Activated T-cell treated with anti-CD3 and anti-CD28 coated beads, Interleukin-2, amount 50 U/mL, for 4 hours (primary cell): ENCODE measurements at regions not wholly inside any gene's neighbourhood (a gene's known extent, or its start where the extent isn't known, plus 50 kb on each side); places are given as distances from the start of the nearest gene placed in this dataset.

ENCODE experiments used
- ATAC-seq, 2 donors: fragments of 200-7000 bp; cut with Tn5 transposase; one replicate each; pipeline ENCODE4 v1.10.0; 2021
- DNase-seq: peaks from one replicate; pipeline ENCODE4 v3.0.0-alpha.2; 2020
- H3K27me3 Mint-ChIP-seq: one replicate; pipeline ENCODE4 v1.8.0; 2021; ENCODE audit warnings: low read depth, mixed read lengths
- H3K36me3 Mint-ChIP-seq: one replicate; pipeline ENCODE4 v1.8.0; 2022; ENCODE audit warnings: mixed read lengths; ENCODE audit not compliant: insufficient read depth
- H3K4me1 Mint-ChIP-seq: one replicate; pipeline ENCODE4 v1.8.0; 2021; ENCODE audit warnings: low read depth, mixed read lengths
- H3K4me3 Mint-ChIP-seq: one replicate; pipeline ENCODE4 v1.8.0; 2021; ENCODE audit warnings: mild to moderate bottlenecking, moderate library complexity, mixed read lengths
- H3K9me3 Mint-ChIP-seq: one replicate; pipeline ENCODE4 v1.8.0; 2021; ENCODE audit warnings: mixed read lengths

DNA sequence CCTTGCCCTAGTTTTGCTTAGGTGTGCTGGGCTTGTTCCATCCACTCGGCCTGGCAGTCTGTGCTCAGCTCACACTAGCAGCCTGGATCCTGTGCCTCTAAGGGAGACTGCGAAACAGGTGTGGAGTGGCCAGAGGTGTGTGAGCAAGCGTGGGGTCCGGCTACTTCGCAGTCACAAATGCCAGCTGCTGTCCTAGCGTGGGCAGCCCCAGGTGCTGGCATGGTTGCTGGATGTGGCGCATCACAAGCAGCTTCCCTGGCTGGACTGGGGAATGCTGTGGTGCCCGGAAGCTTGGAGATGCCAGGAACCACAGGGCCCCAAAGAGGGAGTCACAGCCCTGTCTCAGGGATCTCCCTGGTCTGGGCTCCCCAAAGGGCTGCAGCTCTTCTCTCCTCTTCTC is 119.0 kb upstream of the TMEFF2 start:
- no peaks in the 10 kb centered on the region for H3K4me1 Mint-ChIP-seq
- no peak overlapping the region for H3K4me3 Mint-ChIP-seq
- H3K27me3 Mint-ChIP-seq: no peaks in the 10 kb centered on the region
- no peak for ATAC-seq
- no peaks in the 10 kb centered on the region for H3K9me3 Mint-ChIP-seq
- DNase-seq: no peak
- no peaks in the 10 kb centered on the region for H3K36me3 Mint-ChIP-seq

DNA sequence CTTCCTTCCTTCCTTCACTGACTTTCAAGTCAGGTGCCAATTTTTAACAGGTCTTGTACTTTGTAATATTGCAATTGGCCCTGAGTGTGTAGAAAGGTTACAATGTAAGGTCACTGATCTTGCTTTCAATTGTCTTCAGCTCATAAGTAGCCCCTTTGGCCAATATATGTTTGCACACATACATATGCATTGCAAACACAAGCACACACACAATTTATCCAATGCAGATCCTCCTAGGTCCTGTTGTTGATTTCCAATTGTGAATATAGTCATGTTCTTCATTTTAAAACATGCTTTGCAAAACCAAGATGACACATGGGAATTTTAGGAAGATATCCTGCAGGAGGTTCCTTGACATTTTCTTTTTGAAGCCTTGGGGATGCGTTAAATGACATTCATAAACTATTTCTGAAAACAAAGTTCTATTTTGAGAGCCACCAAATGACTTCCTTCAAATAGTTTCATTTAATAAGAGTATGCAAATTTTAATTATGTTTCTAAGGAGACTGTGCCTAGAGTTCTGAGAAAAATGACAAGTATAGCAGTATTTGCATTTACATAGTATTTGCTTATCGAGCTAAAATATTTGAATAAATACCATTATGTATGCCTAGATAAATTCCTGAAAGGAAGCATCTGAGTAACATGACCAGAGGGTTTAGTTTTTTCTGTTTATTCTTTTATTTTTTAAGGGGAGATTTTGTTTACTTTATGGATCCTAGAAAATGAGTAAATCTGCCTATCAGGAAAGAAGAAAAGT is 117.1 kb upstream of the TMEFF2 start:
- no peaks in the 10 kb centered on the region for H3K27me3 Mint-ChIP-seq
- H3K9me3 Mint-ChIP-seq: no peaks in the 10 kb centered on the region
- no peak for ATAC-seq
- no peak overlapping the region for H3K4me3 Mint-ChIP-seq
- H3K36me3 Mint-ChIP-seq: no peaks in the 10 kb centered on the region
- DNase-seq: no peak
- H3K4me1 Mint-ChIP-seq: no peaks in the 10 kb centered on the region

DNA sequence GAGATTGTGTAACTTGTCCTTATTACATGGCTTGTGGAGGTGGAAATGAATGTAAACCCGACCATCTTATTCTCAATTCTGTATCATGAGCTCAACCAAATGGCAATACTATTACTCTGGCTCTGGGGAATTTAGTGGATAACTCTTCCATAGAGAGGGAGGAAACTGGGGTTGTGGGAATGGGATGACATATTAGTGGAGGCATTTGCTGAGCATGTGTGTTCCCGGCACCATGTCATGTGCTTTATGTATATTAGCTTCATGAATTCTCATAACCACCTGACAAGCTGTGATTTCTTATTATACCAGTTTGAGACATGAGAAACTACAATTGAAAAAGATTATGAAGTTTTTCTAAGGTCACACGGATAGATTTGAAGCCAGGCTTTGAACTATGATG is 112.8 kb upstream of the TMEFF2 start:
- Mint-ChIP-seq H3K4me1 (no peaks in the 10 kb centered on the region), H3K4me3 (no peak overlapping the region), H3K27me3 (no peaks in the 10 kb centered on the region), H3K9me3 (no peaks in the 10 kb centered on the region), H3K36me3 (no peaks in the 10 kb centered on the region)
- DNase-seq: no peak
- no peak for ATAC-seq

DNA sequence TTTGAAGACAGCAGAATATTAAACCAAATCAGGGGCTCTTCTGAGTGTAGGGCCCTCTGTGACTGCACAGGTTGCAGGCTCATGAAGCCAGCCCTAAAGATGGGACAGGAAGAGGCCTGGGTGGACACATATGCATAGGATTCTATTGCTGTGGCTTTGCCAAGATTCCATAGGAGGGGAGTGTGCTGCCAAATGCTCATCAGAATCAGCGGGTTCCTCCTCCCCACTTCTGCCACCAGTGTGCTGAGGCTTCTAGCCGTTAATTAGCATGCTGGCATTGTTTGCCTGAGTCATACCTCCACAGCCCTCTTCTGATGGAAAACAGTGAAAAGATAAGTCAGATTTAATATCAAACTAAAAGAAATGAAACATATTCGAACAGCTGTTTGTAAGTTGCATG is 103.9 kb upstream of the TMEFF2 start:
- H3K4me1 Mint-ChIP-seq: no peaks in the 10 kb centered on the region
- H3K9me3 Mint-ChIP-seq: no peaks in the 10 kb centered on the region
- no peaks in the 10 kb centered on the region for H3K27me3 Mint-ChIP-seq
- ATAC-seq (no peak), DNase-seq (no peak)
- no peak overlapping the region for H3K4me3 Mint-ChIP-seq
- H3K36me3 Mint-ChIP-seq: no peaks in the 10 kb centered on the region

DNA sequence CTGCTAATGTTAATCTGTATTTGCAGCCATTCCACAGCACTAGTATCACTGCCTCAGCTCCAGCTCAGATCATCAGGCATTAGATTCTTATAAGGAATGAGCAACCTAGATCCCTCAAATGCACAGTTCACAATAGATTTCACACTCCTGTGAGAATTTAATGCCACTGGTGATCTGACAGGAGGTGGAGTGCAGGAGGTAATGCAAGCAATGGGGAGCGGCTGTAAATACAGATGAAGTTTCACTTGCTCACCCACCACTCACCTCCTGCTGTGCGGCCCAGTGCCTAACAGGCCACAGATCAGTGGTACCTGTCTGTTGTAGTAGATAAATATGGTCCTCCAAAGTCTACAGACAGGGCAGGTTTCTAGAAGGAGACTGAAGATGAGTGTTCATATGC is 97.7 kb upstream of the TMEFF2 start:
- no peak for ATAC-seq
- H3K9me3 Mint-ChIP-seq: no peaks in the 10 kb centered on the region
- no peaks in the 10 kb centered on the region for H3K36me3 Mint-ChIP-seq
- H3K27me3 Mint-ChIP-seq: no peaks in the 10 kb centered on the region
- DNase-seq: no peak
- H3K4me3 Mint-ChIP-seq: no peak overlapping the region
- H3K4me1 Mint-ChIP-seq: no peaks in the 10 kb centered on the region

DNA sequence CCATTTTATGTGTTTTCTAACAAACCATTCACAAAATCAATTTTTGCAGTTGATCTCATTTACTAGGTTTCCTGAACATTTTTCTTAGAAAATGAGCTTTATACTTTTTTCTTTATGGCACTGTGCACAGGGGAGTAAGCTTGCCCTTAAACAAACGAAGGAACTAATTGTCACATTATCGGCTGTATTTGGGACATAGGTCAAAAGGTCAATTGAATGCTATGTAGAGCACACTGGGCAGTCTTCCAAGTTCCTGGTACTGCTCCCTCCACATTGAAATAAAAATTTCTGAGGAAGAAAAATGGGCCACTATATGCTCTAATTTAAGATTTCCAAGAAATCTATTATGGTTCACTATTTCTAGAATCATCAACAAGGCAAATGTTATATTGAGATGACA is 93.6 kb upstream of the TMEFF2 start:
- Mint-ChIP-seq H3K9me3 (no peaks in the 10 kb centered on the region), H3K4me3 (no peak overlapping the region), H3K27me3 (peaks cover 2% of the 10 kb centered on the region), H3K36me3 (no peaks in the 10 kb centered on the region), H3K4me1 (no peaks in the 10 kb centered on the region)
- DNase-seq: no peak
- no peak for ATAC-seq

DNA sequence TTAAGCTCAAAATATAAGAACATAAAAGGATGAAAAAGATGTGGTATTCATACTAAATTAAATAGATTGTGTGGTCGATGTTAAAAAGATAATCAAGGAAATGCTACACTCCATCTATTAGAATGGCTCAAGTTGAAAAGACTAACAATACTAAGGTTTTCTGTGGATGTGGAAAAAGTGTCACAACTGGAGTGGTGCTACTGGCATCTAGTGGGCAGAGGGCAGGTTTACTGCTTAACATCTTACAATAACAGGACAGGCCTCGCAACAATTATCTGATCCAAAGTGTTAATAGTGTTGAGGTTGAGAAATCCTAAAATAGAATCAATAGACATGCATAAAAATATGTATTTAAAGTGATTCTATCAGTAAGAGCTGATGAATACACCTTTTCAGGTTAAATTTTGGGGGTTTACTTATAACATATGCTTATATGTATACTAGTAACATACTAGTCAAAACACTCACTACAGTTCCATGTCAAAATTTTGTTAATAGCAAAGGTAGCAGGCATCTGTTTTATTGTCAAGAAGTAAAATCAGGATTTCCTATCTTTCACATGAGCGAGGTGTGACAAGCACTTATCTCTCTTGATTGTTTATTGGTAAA is 91.5 kb upstream of the TMEFF2 start:
- peaks cover 4% of the 10 kb centered on the region for H3K27me3 Mint-ChIP-seq
- DNase-seq: no peak
- no peaks in the 10 kb centered on the region for H3K9me3 Mint-ChIP-seq
- H3K4me3 Mint-ChIP-seq: no peak overlapping the region
- H3K36me3 Mint-ChIP-seq: no peaks in the 10 kb centered on the region
- no peak for ATAC-seq
- no peaks in the 10 kb centered on the region for H3K4me1 Mint-ChIP-seq

DNA sequence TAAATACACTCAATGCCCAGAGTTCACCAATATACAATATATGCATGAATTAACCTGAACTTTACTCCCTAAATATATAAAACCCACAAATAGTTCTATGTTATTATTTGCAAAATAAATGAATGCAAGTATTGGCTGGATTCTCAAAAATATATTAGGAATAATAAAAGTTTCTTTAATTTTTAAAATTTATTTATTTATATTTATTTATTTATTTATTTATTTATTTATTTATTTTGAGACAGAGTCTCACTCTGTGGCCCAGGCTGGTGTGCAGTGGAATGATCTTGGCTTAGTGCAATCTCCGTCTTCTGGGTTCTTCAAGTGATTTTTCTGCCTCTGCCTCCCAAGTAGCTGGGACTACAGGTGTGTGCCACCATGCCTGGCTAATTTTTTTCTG is 88.7 kb upstream of the TMEFF2 start:
- H3K36me3 Mint-ChIP-seq: no peaks in the 10 kb centered on the region
- ATAC-seq (no peak), DNase-seq (no peak)
- H3K9me3 Mint-ChIP-seq: no peaks in the 10 kb centered on the region
- no peak overlapping the region for H3K4me3 Mint-ChIP-seq
- no peaks in the 10 kb centered on the region for H3K4me1 Mint-ChIP-seq
- H3K27me3 Mint-ChIP-seq: peaks cover 4% of the 10 kb centered on the region

DNA sequence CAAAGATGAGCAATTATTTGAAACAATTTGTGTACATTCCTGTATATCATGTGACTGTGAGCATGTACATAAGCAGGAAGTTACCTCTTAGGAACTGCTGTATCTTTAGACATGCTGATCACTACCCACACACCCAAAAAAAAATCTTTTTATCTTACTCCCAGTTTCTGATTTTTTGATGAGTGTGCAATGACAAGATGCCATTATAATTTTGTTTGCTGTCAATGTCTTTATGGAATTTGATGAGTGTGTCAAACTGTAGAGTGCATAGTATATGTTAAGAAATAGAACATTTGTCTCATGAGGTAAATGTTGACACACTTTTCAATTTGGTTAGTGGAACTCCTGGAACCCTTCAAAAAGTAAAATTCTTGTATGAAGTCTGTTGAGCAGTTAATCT is 84.0 kb upstream of the TMEFF2 start:
- ATAC-seq (no peak), DNase-seq (no peak)
- no peaks in the 10 kb centered on the region for H3K4me1 Mint-ChIP-seq
- peaks cover 5% of the 10 kb centered on the region for H3K9me3 Mint-ChIP-seq
- peaks cover 2% of the 10 kb centered on the region for H3K27me3 Mint-ChIP-seq
- no peaks in the 10 kb centered on the region for H3K36me3 Mint-ChIP-seq
- H3K4me3 Mint-ChIP-seq: no peak overlapping the region

DNA sequence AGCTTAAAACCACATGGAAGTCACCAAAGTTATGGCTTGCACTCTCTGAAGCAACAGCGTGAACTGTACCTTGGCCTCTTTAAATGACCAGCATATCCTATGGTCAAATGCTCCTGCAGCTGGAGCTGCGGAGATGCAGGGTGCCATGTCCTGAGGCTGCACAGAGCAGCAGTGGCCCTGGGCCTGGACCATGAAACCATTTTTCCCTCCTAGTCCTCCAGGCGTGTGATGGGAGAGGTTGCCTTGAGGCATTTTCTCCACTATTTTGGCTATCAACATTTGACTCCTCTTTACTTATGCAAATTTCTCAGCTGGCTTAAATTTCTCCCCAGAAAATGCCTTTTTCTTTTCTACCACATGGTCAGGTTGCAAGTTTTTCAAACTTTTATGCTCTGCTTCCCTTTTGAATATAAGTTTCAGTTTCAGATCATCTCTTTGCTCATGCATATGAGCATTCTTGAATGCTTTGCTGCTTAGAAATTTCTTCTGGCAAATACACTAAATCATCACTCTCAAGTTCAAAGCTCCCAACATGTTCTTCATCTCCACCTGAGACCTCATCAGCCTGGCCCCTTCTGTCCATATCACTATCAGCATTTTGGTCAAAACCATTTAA is 82.9 kb upstream of the TMEFF2 start:
- Mint-ChIP-seq H3K4me1 (no peaks in the 10 kb centered on the region), H3K4me3 (no peak overlapping the region), H3K36me3 (no peaks in the 10 kb centered on the region), H3K9me3 (peaks cover 5% of the 10 kb centered on the region), H3K27me3 (peaks cover 2% of the 10 kb centered on the region)
- ATAC-seq (no peak), DNase-seq (no peak)

DNA sequence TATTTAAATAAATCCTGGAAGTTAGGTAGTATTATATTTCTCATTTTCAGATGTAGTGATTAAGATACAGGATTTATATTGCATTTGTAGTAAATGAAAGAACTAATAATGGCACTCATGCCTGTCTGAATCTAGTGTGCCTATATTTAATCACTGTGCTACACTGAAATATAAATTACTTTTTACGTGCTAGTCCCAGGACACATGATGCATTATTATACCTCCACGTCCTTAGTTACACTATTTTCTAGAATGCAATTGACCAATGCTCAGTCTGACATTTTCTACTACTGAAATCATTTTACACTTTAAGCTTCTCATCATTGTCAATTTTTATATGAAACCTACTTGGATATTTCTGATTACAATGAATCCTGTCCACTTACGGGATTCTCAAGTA is 80.9 kb upstream of the TMEFF2 start:
- peaks cover 5% of the 10 kb centered on the region for H3K9me3 Mint-ChIP-seq
- no peaks in the 10 kb centered on the region for H3K27me3 Mint-ChIP-seq
- DNase-seq: no peak
- no peak overlapping the region for H3K4me3 Mint-ChIP-seq
- H3K4me1 Mint-ChIP-seq: no peaks in the 10 kb centered on the region
- no peak for ATAC-seq
- H3K36me3 Mint-ChIP-seq: no peaks in the 10 kb centered on the region

DNA sequence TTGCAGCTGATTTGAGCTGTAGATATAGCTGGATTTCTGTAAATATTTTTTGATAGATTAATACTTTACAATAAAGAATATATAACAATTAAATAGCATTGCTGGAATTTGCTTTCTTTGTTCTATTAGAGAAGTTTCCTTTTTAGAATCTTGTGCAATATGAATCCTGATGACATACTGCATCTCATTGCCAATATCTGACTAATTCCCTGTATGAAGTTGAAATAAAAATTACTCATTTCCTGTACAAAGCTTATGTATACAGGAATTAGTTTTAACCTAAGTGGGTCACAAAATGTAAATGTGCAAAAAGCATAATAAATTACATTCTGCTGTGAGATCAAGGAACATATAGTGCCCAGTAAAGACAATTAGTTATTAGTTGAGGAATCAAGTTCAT is 72.8 kb upstream of the TMEFF2 start:
- Mint-ChIP-seq H3K4me3 (no peak overlapping the region), H3K9me3 (no peaks in the 10 kb centered on the region), H3K36me3 (no peaks in the 10 kb centered on the region), H3K4me1 (no peaks in the 10 kb centered on the region), H3K27me3 (no peaks in the 10 kb centered on the region)
- no peak for DNase-seq
- ATAC-seq: no peak

DNA sequence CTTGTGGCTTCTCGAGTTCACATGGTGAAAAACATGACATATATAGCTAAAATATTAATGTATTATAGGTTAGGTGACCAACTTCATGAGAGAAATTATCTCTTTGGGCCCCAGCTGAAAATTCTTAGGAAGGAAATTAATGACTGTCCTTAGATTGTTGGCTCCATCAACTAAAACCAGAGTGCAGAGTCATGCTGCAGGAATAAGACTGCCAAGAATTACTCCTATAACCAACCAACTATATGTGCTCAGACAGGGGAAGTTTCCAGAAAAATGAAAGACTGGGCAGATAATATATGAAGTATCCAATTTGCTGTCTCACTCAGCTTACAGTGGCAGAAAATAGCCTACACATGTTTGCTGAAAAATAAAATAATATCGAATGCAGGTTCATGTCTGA is 71.0 kb upstream of the TMEFF2 start:
- ATAC-seq: no peak
- no peak for DNase-seq
- Mint-ChIP-seq H3K27me3 (no peaks in the 10 kb centered on the region), H3K4me1 (no peaks in the 10 kb centered on the region), H3K4me3 (no peak overlapping the region), H3K9me3 (no peaks in the 10 kb centered on the region), H3K36me3 (no peaks in the 10 kb centered on the region)

DNA sequence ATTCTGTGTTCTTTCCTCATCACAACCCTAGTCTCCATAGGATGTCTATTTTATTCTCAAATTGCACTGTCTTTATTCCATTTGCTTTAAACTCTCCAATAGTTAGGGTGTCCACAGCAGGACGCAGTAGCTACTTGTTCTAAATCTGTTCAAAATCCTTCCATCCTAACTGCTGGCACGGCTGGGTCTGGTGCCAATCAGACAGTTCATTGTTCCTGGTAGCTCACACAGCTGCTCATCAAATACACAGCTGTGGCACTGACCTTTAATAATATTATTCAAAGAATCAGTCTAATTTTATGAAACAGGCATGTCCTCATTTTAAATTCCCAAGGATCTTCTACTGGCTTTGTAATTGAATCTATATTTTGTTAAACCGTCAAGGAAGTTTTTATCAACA is 59.7 kb upstream of the TMEFF2 start:
- Mint-ChIP-seq H3K27me3 (no peaks in the 10 kb centered on the region), H3K36me3 (no peaks in the 10 kb centered on the region)

DNA sequence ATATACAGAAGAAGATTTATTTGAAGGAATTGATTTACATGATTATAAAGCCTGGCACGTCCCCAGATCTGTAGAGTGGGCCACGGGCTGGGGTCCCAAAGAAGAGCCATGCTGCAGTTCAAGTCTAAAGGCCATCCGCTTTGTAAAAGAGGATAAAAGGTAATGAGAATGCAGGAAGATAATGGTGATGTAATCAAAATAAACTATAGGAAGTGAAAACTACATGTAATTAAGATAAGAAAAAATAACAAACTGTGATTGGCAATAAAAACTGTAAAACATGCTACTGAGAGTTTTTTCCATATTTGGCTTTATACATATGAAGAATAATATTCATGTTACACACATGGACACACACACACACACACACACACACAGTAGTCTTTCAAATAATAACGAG is 59.0 kb upstream of the TMEFF2 start:
- no peak for DNase-seq
- H3K36me3 Mint-ChIP-seq: no peaks in the 10 kb centered on the region
- no peaks in the 10 kb centered on the region for H3K9me3 Mint-ChIP-seq
- H3K27me3 Mint-ChIP-seq: no peaks in the 10 kb centered on the region
- no peak overlapping the region for H3K4me3 Mint-ChIP-seq
- no peaks in the 10 kb centered on the region for H3K4me1 Mint-ChIP-seq
- no peak for ATAC-seq

More for the DNA sequence above, 59.7 kb upstream of the TMEFF2 start:
- ATAC-seq (no peak), DNase-seq (no peak)
- H3K4me1 Mint-ChIP-seq: no peaks in the 10 kb centered on the region
- H3K9me3 Mint-ChIP-seq: no peaks in the 10 kb centered on the region
- H3K4me3 Mint-ChIP-seq: no peak overlapping the region
